ENCODE measurements at regions not wholly inside any gene's neighbourhood (a gene's known extent, or its start where the extent isn't known, plus 50 kb on each side); places are given as distances from the start of the nearest gene placed in this dataset.

GRCh38 chr16:85333337-85333736 lies 221.1 kb upstream of the CIBAR2 start:
- Mint-ChIP-seq H3K27me3 (ENCODE audit: unreplicated experiment) (peaks cover 10% of the 10 kb centered on the region), H3K4me1 (ENCODE audit: unreplicated experiment) (peaks cover 34% of the 10 kb centered on the region), H3K9me3 (ENCODE audit: unreplicated experiment) (no peaks in the 10 kb centered on the region), H3K36me3 (ENCODE audit: low read depth, unreplicated experiment) (peaks cover 3% of the 10 kb centered on the region), H3K27ac (ENCODE audit: unreplicated experiment) (no peak overlapping the region), H3K4me3 (ENCODE audit: unreplicated experiment) (no peak overlapping the region)
- no peak for DNase-seq (ENCODE audit: low spot score)
- TF ChIP-seq CTCF (IDR thresholded peaks at IDR 0.05; ENCODE audit: unreplicated experiment), result no peak

GRCh38 chr16:85333744-85334640 lies 221.7 kb upstream of the CIBAR2 start:
- no peaks in the 10 kb centered on the region for H3K9me3 Mint-ChIP-seq (ENCODE audit: unreplicated experiment)
- DNase-seq (ENCODE audit: low spot score), result no peak
- peak overlapping the region; percentile 64 for H3K4me3 Mint-ChIP-seq (ENCODE audit: unreplicated experiment)
- no peak for TF ChIP-seq CTCF (IDR thresholded peaks at IDR 0.05; ENCODE audit: unreplicated experiment)
- peaks cover 3% of the 10 kb centered on the region for H3K36me3 Mint-ChIP-seq (ENCODE audit: low read depth, unreplicated experiment)
- peaks cover 33% of the 10 kb centered on the region for H3K4me1 Mint-ChIP-seq (ENCODE audit: unreplicated experiment)
- H3K27ac Mint-ChIP-seq (ENCODE audit: unreplicated experiment), result no peak overlapping the region
- H3K27me3 Mint-ChIP-seq (ENCODE audit: unreplicated experiment), result peaks cover 9% of the 10 kb centered on the region

GRCh38 chr16:85334718-85335583 lies 222.7 kb upstream of the CIBAR2 start:
- H3K4me3 Mint-ChIP-seq (ENCODE audit: unreplicated experiment), result peak overlapping the region; percentile 69
- no peaks in the 10 kb centered on the region for H3K9me3 Mint-ChIP-seq (ENCODE audit: unreplicated experiment)
- peak; percentile 36 for DNase-seq (ENCODE audit: low spot score)
- H3K4me1 Mint-ChIP-seq (ENCODE audit: unreplicated experiment), result peaks cover 30% of the 10 kb centered on the region
- no peak overlapping the region for H3K27ac Mint-ChIP-seq (ENCODE audit: unreplicated experiment)
- TF ChIP-seq CTCF (IDR thresholded peaks at IDR 0.05; ENCODE audit: unreplicated experiment), result no peak
- peaks cover 8% of the 10 kb centered on the region for H3K27me3 Mint-ChIP-seq (ENCODE audit: unreplicated experiment)
- peaks cover 3% of the 10 kb centered on the region for H3K36me3 Mint-ChIP-seq (ENCODE audit: low read depth, unreplicated experiment)

GRCh38 chr16:85335584-85336491 lies 223.6 kb upstream of the CIBAR2 start:
- Mint-ChIP-seq H3K27ac (ENCODE audit: unreplicated experiment) (no peak overlapping the region), H3K4me1 (ENCODE audit: unreplicated experiment) (peaks cover 23% of the 10 kb centered on the region), H3K4me3 (ENCODE audit: unreplicated experiment) (no peak overlapping the region), H3K9me3 (ENCODE audit: unreplicated experiment) (no peaks in the 10 kb centered on the region), H3K27me3 (ENCODE audit: unreplicated experiment) (peaks cover 8% of the 10 kb centered on the region), H3K36me3 (ENCODE audit: low read depth, unreplicated experiment) (peaks cover 3% of the 10 kb centered on the region)
- no peak for DNase-seq (ENCODE audit: low spot score)
- no peak for TF ChIP-seq CTCF (IDR thresholded peaks at IDR 0.05; ENCODE audit: unreplicated experiment)

Measured in endothelial cell (in vitro differentiated cells).